Stimulated activated memory B cell treated with anti-CD40 and anti-IgM and Interleukin-4, amounts not matched to agents 10 μg/mL and 1 μg/mL and 100 μg/mL, for 72 hours (primary cell): ENCODE measurements at regions not wholly inside any gene's neighbourhood (a gene's known extent, or its start where the extent isn't known, plus 50 kb on each side); places are given as distances from the start of the nearest gene placed in this dataset.

Experiments
- ATAC-seq: fragments of 150-1000 bp; cut with Tn5 transposase; 2 replicates; pipeline ENCODE4 v1.10.0; 2021
- H3K27ac Mint-ChIP-seq: one replicate; pipeline ENCODE4 v1.8.0; 2022; ENCODE audit warnings: mild to moderate bottlenecking, mixed read lengths
- H3K27me3 Mint-ChIP-seq: one replicate; pipeline ENCODE4 v1.8.0; 2022; ENCODE audit warnings: mixed read lengths
- H3K36me3 Mint-ChIP-seq: one replicate; pipeline ENCODE4 v1.8.0; 2022; ENCODE audit warnings: mixed read lengths
- H3K4me1 Mint-ChIP-seq: one replicate; pipeline ENCODE4 v1.8.0; 2022; ENCODE audit warnings: mixed read lengths
- H3K4me3 Mint-ChIP-seq: one replicate; pipeline ENCODE4 v1.8.0; 2022; ENCODE audit warnings: mild to moderate bottlenecking, moderate library complexity, mixed read lengths
- H3K9me3 Mint-ChIP-seq: one replicate; pipeline ENCODE4 v1.8.0; 2022; ENCODE audit warnings: mixed read lengths

DNA sequence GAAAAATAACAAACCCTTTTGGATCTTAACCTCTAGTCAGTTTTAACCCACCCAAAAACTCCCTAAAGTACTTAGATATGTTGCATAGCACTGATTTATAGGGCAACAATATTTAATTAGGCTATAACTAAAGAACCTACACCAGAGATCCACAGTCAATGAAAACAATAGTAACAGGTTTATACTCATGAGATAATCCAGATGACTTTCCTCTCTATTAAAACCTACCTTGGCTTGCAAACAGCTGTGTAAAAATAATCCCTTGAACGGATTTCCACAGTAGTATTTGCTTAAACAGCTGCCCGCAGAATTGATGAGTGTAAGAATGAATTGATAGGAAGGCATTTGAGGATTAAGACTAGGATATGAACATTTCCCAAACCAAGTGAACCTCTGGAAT, 104.3 kb upstream of the PTPRR start:
- Mint-ChIP-seq H3K9me3 (no peaks in the 10 kb centered on the region), H3K4me1 (no peaks in the 10 kb centered on the region), H3K4me3 (no peak overlapping the region), H3K27ac (no peak overlapping the region), H3K36me3 (no peaks in the 10 kb centered on the region), H3K27me3 (no peaks in the 10 kb centered on the region)
- no peak for ATAC-seq

GRCh38 chr12:71024281-71024680, 103.7 kb upstream of the PTPRR start:
- no peak overlapping the region for H3K4me3 Mint-ChIP-seq
- H3K27me3 Mint-ChIP-seq, result no peaks in the 10 kb centered on the region

DNA sequence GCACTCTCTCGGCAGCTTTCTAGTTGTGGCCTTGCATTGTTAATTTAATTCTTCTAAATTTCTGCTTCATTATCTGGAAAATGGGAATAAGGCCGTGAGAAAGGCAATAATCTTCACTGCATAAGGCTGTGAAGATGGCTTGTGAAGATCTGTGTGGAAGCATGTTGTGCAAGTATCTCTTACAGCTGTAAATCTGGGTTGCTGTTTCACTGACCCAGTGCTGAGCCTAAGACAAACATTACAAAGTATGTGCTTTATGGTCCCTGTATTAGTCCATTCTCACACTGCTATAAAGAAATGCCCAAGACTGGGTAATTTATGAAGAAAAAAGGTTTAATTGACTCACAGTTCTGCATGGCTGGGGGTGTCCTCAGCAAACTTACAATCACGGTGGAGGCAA, 101.0 kb upstream of the PTPRR start:
- no peak for ATAC-seq
- no peak overlapping the region for H3K27ac Mint-ChIP-seq
- H3K4me3 Mint-ChIP-seq, result no peak overlapping the region
- H3K27me3 Mint-ChIP-seq, result no peaks in the 10 kb centered on the region
- H3K36me3 Mint-ChIP-seq, result no peaks in the 10 kb centered on the region
- H3K9me3 Mint-ChIP-seq, result peaks cover 6% of the 10 kb centered on the region
- H3K4me1 Mint-ChIP-seq, result no peaks in the 10 kb centered on the region

More at GRCh38 chr12:71024281-71024680, 103.7 kb upstream of the PTPRR start:
- Mint-ChIP-seq H3K9me3 (no peaks in the 10 kb centered on the region), H3K27ac (no peak overlapping the region), H3K36me3 (no peaks in the 10 kb centered on the region), H3K4me1 (no peaks in the 10 kb centered on the region)
- no peak for ATAC-seq

DNA sequence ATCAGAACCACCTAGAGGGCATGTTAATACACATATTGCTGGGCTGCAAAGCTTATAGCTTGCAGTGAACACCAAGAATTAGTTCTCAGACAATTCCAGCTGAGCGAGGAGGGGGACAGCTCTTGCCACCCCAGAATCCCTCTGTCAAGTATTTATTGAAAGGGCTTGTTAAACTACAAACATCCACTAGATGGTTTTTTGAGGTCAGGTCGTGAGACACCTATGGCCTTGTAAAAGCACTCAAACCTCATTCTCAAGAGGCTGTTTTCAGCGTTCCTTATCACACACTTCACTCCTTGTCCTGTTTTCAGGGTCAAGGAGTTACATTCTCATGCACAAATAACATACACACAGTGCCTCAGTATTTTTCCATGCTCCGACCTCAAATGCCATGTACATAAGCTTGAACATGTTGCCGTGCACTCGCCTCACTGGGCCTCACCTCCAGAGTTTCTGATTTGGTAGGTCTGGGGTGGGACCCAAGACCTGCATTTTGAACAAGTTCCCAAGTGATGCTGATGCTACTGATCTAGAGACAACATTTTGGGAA, 98.8 kb upstream of the PTPRR start:
- Mint-ChIP-seq H3K27me3 (no peaks in the 10 kb centered on the region), H3K36me3 (no peaks in the 10 kb centered on the region), H3K27ac (no peak overlapping the region), H3K4me3 (no peak overlapping the region), H3K4me1 (no peaks in the 10 kb centered on the region), H3K9me3 (peaks cover 6% of the 10 kb centered on the region)
- no peak for ATAC-seq

DNA sequence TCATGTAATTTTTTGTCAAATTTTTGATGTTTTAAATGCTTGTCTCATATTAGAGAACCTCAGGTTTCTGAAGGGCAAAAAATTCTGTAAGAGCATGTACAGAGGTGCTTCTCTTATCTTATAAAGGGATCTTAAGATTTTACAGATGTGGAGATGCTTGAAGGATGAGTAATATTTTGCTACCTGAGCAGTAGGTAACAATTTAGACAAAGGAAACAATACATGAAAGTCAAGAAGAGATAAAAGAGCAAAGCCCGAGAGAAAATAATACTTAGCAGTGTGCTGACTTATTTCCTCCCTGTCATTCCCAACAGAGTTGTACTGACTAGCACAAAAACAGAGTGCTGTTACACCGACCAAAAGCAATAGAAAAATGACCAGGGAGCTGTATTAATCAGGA, 98.1 kb upstream of the PTPRR start:
- H3K27me3 Mint-ChIP-seq, result no peaks in the 10 kb centered on the region
- no peak overlapping the region for H3K4me3 Mint-ChIP-seq
- no peak for ATAC-seq
- no peaks in the 10 kb centered on the region for H3K4me1 Mint-ChIP-seq
- H3K27ac Mint-ChIP-seq, result no peak overlapping the region
- peaks cover 6% of the 10 kb centered on the region for H3K9me3 Mint-ChIP-seq
- no peaks in the 10 kb centered on the region for H3K36me3 Mint-ChIP-seq

DNA sequence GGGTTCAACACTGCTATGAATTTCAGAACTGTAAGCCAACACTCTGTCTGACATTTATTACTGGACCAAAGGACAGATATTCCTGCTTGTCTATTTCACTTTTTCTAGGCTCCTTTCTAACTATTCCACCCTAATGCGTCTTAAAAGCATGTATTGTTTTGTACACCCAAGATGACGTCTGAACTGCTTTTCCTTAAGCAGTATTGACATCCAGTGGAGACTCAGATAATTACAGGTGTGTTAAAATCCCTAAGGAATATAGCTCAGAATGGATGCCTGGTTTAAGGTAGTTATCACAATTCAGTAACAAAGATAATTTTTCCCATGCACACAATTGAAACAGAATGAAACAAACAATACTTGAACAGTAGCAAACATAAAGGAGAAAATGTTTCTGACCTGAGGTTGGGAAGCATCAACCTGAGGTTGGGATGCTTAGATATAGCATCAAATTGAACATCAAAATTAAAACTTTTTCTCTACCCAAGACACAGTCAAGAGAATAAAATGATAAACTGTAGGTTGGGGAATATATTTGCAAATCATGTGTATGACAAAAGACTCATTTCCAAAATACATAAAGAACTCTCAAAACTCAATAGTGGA, 93.7 kb upstream of the PTPRR start:
- H3K4me1 Mint-ChIP-seq, result no peaks in the 10 kb centered on the region
- no peak overlapping the region for H3K4me3 Mint-ChIP-seq
- ATAC-seq, result no peak
- H3K27ac Mint-ChIP-seq, result no peak overlapping the region
- H3K27me3 Mint-ChIP-seq, result no peaks in the 10 kb centered on the region
- H3K9me3 Mint-ChIP-seq, result peaks cover 6% of the 10 kb centered on the region
- H3K36me3 Mint-ChIP-seq, result no peaks in the 10 kb centered on the region

DNA sequence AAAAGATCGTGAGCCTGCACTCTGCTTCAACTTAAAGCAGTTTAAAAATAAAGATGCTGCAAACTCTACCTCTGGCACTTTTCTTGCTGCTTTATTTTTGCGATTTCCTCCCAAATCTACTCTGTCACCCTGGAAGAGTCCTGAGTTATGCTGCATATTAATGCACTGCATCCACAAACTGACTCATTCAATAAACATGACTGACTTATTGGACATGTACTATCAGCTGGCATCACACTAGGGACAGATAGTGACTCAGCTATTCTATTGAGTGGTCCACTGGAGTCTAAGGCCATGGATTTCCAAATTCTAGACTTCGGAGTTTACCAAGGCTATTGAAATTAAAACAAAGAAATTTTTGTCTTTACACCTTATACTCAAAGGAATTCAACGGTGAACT, 90.7 kb upstream of the PTPRR start:
- ATAC-seq, result no peak
- no peaks in the 10 kb centered on the region for H3K4me1 Mint-ChIP-seq
- H3K4me3 Mint-ChIP-seq, result no peak overlapping the region
- no peak overlapping the region for H3K27ac Mint-ChIP-seq
- H3K9me3 Mint-ChIP-seq, result no peaks in the 10 kb centered on the region
- no peaks in the 10 kb centered on the region for H3K27me3 Mint-ChIP-seq
- no peaks in the 10 kb centered on the region for H3K36me3 Mint-ChIP-seq

DNA sequence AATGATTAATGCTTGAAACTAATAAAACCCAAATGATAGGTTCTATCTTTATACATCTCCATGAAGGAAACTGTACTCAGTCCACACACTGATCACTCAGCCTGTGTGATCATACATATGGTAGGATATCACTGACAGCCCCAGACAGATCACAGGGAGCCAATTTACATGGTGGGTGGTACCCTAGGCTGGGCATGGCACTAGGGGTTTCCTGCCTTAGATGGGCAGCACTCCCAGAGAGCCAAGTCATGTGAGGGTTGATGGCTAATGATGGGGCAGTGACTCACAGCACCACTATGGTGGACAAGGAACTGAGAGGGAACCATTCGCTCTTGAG, 89.6 kb upstream of the PTPRR start:
- H3K4me1 Mint-ChIP-seq, result no peaks in the 10 kb centered on the region
- no peaks in the 10 kb centered on the region for H3K9me3 Mint-ChIP-seq
- H3K27me3 Mint-ChIP-seq, result no peaks in the 10 kb centered on the region
- H3K27ac Mint-ChIP-seq, result no peak overlapping the region
- H3K36me3 Mint-ChIP-seq, result no peaks in the 10 kb centered on the region
- ATAC-seq, result peak; percentile 36
- H3K4me3 Mint-ChIP-seq, result no peak overlapping the region

GRCh38 chr12:71009430-71010142, 89.0 kb upstream of the PTPRR start:
- H3K27ac Mint-ChIP-seq, result no peak overlapping the region
- H3K9me3 Mint-ChIP-seq, result no peaks in the 10 kb centered on the region
- no peaks in the 10 kb centered on the region for H3K4me1 Mint-ChIP-seq
- H3K36me3 Mint-ChIP-seq, result no peaks in the 10 kb centered on the region
- no peak overlapping the region for H3K4me3 Mint-ChIP-seq
- ATAC-seq, result no peak
- no peaks in the 10 kb centered on the region for H3K27me3 Mint-ChIP-seq

DNA sequence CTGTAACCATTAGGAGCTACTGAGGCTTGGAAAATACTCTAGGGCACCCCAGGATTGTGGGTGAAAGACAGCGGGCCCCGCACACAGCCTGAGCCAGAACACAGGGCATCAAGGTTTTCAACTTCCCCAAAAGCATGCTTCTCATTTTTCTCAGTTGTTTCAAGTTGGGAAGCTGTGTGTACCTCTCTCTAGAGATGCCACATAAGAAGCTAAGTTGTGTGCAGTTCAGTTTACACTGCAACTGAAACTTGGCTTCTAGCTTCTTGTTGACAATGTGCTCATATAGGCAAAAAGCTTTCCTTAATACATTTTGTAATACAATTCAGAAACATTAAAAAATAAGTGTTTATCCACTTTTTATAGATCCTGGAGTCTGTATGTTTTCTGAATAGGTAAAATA, 88.1 kb upstream of the PTPRR start:
- Mint-ChIP-seq H3K4me3 (no peak overlapping the region), H3K27me3 (no peaks in the 10 kb centered on the region), H3K27ac (no peak overlapping the region), H3K9me3 (no peaks in the 10 kb centered on the region), H3K4me1 (no peaks in the 10 kb centered on the region), H3K36me3 (no peaks in the 10 kb centered on the region)
- no peak for ATAC-seq

- no peak overlapping the region for H3K27ac Mint-ChIP-seq
- no peaks in the 10 kb centered on the region for H3K9me3 Mint-ChIP-seq
- no peak for ATAC-seq
- H3K27me3 Mint-ChIP-seq, result no peaks in the 10 kb centered on the region
- H3K4me1 Mint-ChIP-seq, result no peaks in the 10 kb centered on the region
- H3K4me3 Mint-ChIP-seq, result no peak overlapping the region
- H3K36me3 Mint-ChIP-seq, result no peaks in the 10 kb centered on the region
These were observed 87.4 kb upstream of the PTPRR start for GRCh38 chr12:71007781-71008404.

DNA sequence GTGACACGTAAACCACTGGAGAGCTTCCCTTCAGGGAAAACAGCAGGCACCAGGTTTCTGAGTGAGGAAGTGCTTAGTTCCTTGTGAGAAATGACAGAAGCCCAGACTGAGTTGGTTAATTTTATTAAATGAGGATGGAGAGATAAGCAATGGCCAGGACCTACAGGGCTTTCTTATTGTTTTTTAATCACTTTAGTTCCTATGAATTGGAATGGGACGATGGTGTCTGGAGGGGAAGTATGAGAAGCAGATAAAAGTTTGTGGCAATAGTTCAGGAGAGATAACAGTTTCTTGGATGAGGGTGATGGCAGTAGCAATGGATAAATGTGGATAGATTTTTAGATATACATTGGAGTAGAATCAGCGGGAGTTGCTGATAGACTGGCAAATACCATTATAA, 86.5 kb upstream of the PTPRR start:
- no peaks in the 10 kb centered on the region for H3K27me3 Mint-ChIP-seq
- H3K9me3 Mint-ChIP-seq, result no peaks in the 10 kb centered on the region
- no peak overlapping the region for H3K4me3 Mint-ChIP-seq
- no peaks in the 10 kb centered on the region for H3K4me1 Mint-ChIP-seq
- H3K36me3 Mint-ChIP-seq, result no peaks in the 10 kb centered on the region
- no peak overlapping the region for H3K27ac Mint-ChIP-seq
- ATAC-seq, result no peak

GRCh38 chr12:71005166-71005565, 84.6 kb upstream of the PTPRR start:
- no peaks in the 10 kb centered on the region for H3K4me1 Mint-ChIP-seq
- H3K4me3 Mint-ChIP-seq, result no peak overlapping the region
- no peak for ATAC-seq
- H3K27ac Mint-ChIP-seq, result no peak overlapping the region
- H3K36me3 Mint-ChIP-seq, result no peaks in the 10 kb centered on the region
- no peaks in the 10 kb centered on the region for H3K9me3 Mint-ChIP-seq
- no peaks in the 10 kb centered on the region for H3K27me3 Mint-ChIP-seq

DNA sequence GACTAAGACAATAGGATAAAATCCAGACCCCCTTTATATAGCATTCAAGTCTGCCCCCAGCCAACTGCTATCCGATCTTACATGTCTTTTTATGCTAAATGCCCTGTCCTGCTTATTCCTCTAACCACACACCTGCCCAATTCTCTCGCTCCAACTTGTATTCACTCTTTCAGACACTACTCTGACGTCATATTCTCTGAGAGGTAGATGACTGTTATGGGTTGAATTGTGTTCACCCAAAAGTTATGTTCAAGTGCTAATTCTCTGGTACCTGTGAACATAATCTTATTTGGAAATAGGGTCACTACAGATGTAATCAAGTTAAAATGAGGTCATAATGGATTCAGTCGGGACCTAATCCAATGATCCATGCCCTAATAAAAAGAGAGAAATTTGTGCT, 84.0 kb upstream of the PTPRR start:
- Mint-ChIP-seq H3K9me3 (no peaks in the 10 kb centered on the region), H3K4me1 (no peaks in the 10 kb centered on the region), H3K36me3 (no peaks in the 10 kb centered on the region), H3K27ac (no peak overlapping the region), H3K4me3 (no peak overlapping the region), H3K27me3 (no peaks in the 10 kb centered on the region)
- no peak for ATAC-seq

- no peaks in the 10 kb centered on the region for H3K36me3 Mint-ChIP-seq
- no peak overlapping the region for H3K4me3 Mint-ChIP-seq
- H3K9me3 Mint-ChIP-seq, result no peaks in the 10 kb centered on the region
- no peaks in the 10 kb centered on the region for H3K4me1 Mint-ChIP-seq
- no peaks in the 10 kb centered on the region for H3K27me3 Mint-ChIP-seq
- no peak for ATAC-seq
- H3K27ac Mint-ChIP-seq, result no peak overlapping the region
These were observed 80.2 kb upstream of the PTPRR start for GRCh38 chr12:71000748-71001147.

DNA sequence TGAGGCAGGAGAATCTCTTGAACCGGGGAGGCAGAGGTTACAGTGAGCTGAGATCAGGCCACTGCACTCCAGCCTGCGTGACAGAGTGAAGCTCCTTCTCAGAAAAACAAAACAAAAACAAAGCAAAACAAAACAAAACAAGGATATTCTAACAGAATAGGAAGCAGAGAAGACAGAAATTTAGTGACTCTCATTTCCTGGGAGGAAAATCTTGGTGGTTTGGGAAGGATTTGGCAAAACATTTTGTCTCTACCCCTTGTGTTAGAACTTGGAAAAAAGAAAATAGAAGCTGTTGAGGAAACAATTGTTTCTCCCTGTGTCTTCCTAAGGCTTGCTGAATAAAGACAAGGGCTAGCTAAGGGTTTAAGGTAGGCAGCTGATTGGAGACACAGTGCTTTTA, 79.7 kb upstream of the PTPRR start:
- Mint-ChIP-seq H3K4me3 (no peak overlapping the region), H3K27me3 (no peaks in the 10 kb centered on the region)
- no peak for ATAC-seq

More for the DNA sequence above, 79.7 kb upstream of the PTPRR start:
- no peak overlapping the region for H3K27ac Mint-ChIP-seq
- H3K9me3 Mint-ChIP-seq, result no peaks in the 10 kb centered on the region
- H3K36me3 Mint-ChIP-seq, result no peaks in the 10 kb centered on the region
- H3K4me1 Mint-ChIP-seq, result no peaks in the 10 kb centered on the region
